GM12878 (cell line): ENCODE measurements at regions not wholly inside any gene's neighbourhood (a gene's known extent, or its start where the extent isn't known, plus 50 kb on each side); places are given as distances from the start of the nearest gene placed in this dataset.

Experiments used
- ATAC-seq: fragments of 200-7000 bp; cut with Tn5 transposase; 3 replicates; pipeline ENCODE4 v1.9.1; 2020; ENCODE audit warnings: mild to moderate bottlenecking, moderate library complexity
- BruUV-seq: library from RNA; stranded (reverse); fragments of 400-500 nt; replicated peaks from 2 replicates; lab custom pipeline; 2021; lab: Mats Ljungman, UMichigan
- CTCF ChIA-PET: fragments of 300-600 bp; sonication (Branson Sonifier 250); formaldehyde crosslinking; extraction: SDS; loops from one replicate; lab custom pipeline; 2021; ENCODE audit warnings: inconsistent platforms; lab: Yijun Ruan, JAX
- POLR2A ChIA-PET: fragments of 350-600 bp; formaldehyde crosslinking; extraction: SDS; loops from one replicate; lab custom pipeline; 2021; ENCODE audit warnings: inconsistent platforms; lab: Charles Lee
- RAD21 ChIA-PET: fragments of 300-600 bp; sonication (Branson Sonifier 250); formaldehyde crosslinking; loops from one replicate; lab custom pipeline; 2023; ENCODE audit warnings: antibody characterized with exemption; ENCODE audit not compliant: unreplicated experiment; lab: Charles Lee
- SMC1A ChIA-PET: fragments of 300-600 bp; sonication (Branson Sonifier 250); formaldehyde crosslinking; loops from one replicate; lab custom pipeline; 2023; ENCODE audit not compliant: unreplicated experiment, uncharacterized antibody; lab: Charles Lee
- DNase-seq: peaks from one replicate; pipeline ENCODE4 v3.0.0-alpha.2; 2011; ENCODE audit warnings: low read depth, low spot score
- FAIRE-seq: peaks from 3 replicates; lab custom pipeline; 2011; peaks lifted over from hg19 to GRCh38; lab: Jason Lieb, UNC
- H2AFZ ChIP-seq: 2 replicates; pipeline ENCODE4 v1.6.0; 2011; ENCODE audit warnings: low read depth, low read length, control low read depth; ENCODE audit not compliant: control insufficient read depth
- H3K27ac ChIP-seq: 2 replicates; pipeline ENCODE4 v1.5.1; 2011; ENCODE audit warnings: control low read depth; ENCODE audit not compliant: control insufficient read depth, insufficient read depth
- H3K27me3 ChIP-seq, 2 experiments: replicated peaks in 1 of 2; 2 replicates each; pipeline versions ENCODE4 v1.6.0 to v1.6.1; 2011; ENCODE audit warnings: low read length in 1 of 2; ENCODE audit not compliant: control insufficient read depth in 2 of 2, insufficient read depth in 2 of 2
- H3K36me3 ChIP-seq, 2 experiments: 2 replicates each; pipeline ENCODE4 v1.5.1; 2011; ENCODE audit warnings: low read length in 1 of 2; ENCODE audit not compliant: control insufficient read depth in 2 of 2, insufficient read depth in 2 of 2
- H3K4me1 ChIP-seq: 2 replicates; pipeline ENCODE4 v1.6.1; 2011; ENCODE audit warnings: mild to moderate bottlenecking, low read length, moderate library complexity, mixed read lengths; ENCODE audit not compliant: control insufficient read depth, insufficient read depth
- H3K4me2 ChIP-seq: 2 replicates; pipeline ENCODE4 v1.6.0; 2011; ENCODE audit warnings: control low read depth; ENCODE audit not compliant: control insufficient read depth, insufficient read depth
- H3K4me3 ChIP-seq: fragments of 200-600 bp; sonication (generic); 2 replicates; pipeline ENCODE4 v1.5.1; 2016
- H3K79me2 ChIP-seq: 2 replicates; pipeline ENCODE4 v1.6.0; 2011; ENCODE audit warnings: low read length; ENCODE audit not compliant: control insufficient read depth, insufficient read depth
- H3K9ac ChIP-seq: 2 replicates; pipeline ENCODE4 v1.8.0; 2011; ENCODE audit warnings: low read length, control low read depth, mixed read lengths; ENCODE audit not compliant: control insufficient read depth, insufficient read depth
- H3K9me3 ChIP-seq: replicated peaks from 3 replicates; pipeline ENCODE4 v1.5.1; 2011; ENCODE audit warnings: mild to moderate bottlenecking, low read length; ENCODE audit not compliant: control insufficient read depth, insufficient read depth
- H4K20me1 ChIP-seq: 2 replicates; pipeline ENCODE4 v1.6.0; 2011; ENCODE audit not compliant: control insufficient read depth, insufficient read depth
- BCLAF1 ChIP-seq: fragments of 450-650 bp; IDR thresholded peaks from 2 replicates; pipeline ENCODE4 v1.6.1; 2017; ENCODE audit warnings: antibody characterized with exemption, mild to moderate bottlenecking, moderate library complexity
- BHLHE40 ChIP-seq, 2 experiments: fragments of 450-650 bp in 1 of 2; IDR thresholded peaks; 2 replicates each; pipeline ENCODE4 v1.6.1; 2011 to 2017; ENCODE audit warnings: low read depth in 2 of 2, borderline replicate concordance in 1 of 2, improper control_type of control experiment in 1 of 2, low read length in 1 of 2, mild to moderate bottlenecking in 1 of 2
- CBX3 ChIP-seq: fragments of 200-600 bp; sonication (generic); IDR thresholded peaks from 2 replicates; pipeline ENCODE4 v1.6.1; 2016; ENCODE audit warnings: low read depth, borderline replicate concordance
- CHD1 ChIP-seq: IDR thresholded peaks from 2 replicates; pipeline ENCODE4 v1.6.1; 2012; ENCODE audit warnings: low read depth, low read length, improper control_type of control experiment
- CHD4 ChIP-seq: fragments of 200-600 bp; sonication (generic); IDR thresholded peaks from 2 replicates; pipeline ENCODE4 v1.6.1; 2016; ENCODE audit warnings: mild to moderate bottlenecking
- E4F1 ChIP-seq: fragments of 450-650 bp; IDR thresholded peaks from 2 replicates; pipeline ENCODE4 v1.6.1; 2018; ENCODE audit warnings: borderline replicate concordance, mild to moderate bottlenecking; ENCODE audit not compliant: partially characterized antibody
- ETV6 ChIP-seq, 2 experiments: fragments of 450-650 bp in 1 of 2; IDR thresholded peaks in 1 of 2; conservative IDR thresholded peaks in 1 of 2; 2 replicates each; pipeline ENCODE4 v1.6.1; 2014; ENCODE audit warnings: antibody characterized with exemption in 1 of 2, borderline replicate concordance in 1 of 2, low read depth in 1 of 2, mild to moderate bottlenecking in 1 of 2, moderate library complexity in 1 of 2
- FOS ChIP-seq: IDR thresholded peaks from 3 replicates; pipeline ENCODE4 v1.6.1; 2011; ENCODE audit warnings: borderline replicate concordance; ENCODE audit not compliant: insufficient read length; ENCODE audit errors: extremely low read depth
- NKRF ChIP-seq: fragments of 450-650 bp; conservative IDR thresholded peaks from 2 replicates; pipeline ENCODE4 v1.6.1; 2017; ENCODE audit warnings: mild to moderate bottlenecking, moderate library complexity
- NR2C2 ChIP-seq: IDR thresholded peaks from 2 replicates; pipeline ENCODE4 v1.6.1; 2011; ENCODE audit warnings: borderline replicate concordance, low read depth; ENCODE audit not compliant: control insufficient read depth, insufficient read length
- ZBTB40 ChIP-seq: fragments of 450-650 bp; IDR thresholded peaks from 2 replicates; pipeline ENCODE4 v1.6.1; 2016; ENCODE audit warnings: mild to moderate bottlenecking, moderate library complexity, borderline replicate concordance
- ZSCAN29 ChIP-seq: fragments of 450-650 bp; IDR thresholded peaks from 2 replicates; pipeline ENCODE4 v1.6.1; 2017; ENCODE audit warnings: mild to moderate bottlenecking, moderate library complexity
- WGBS: methylation state at CpG from one replicate; pipeline ENCODE4 v1.1.6; 2016; ENCODE audit warnings: low lambda C conversion rate; ENCODE audit not compliant: insufficient replicate concordance, insufficient coverage; ENCODE audit errors: missing lambda C conversion rate; 5-methylcytosine and 5-hydroxymethylcytosine counted together
- in situ Hi-C: fragments of 300-500 bp; cut with MboI; formaldehyde crosslinking; loops from 9 replicates; pipeline ENCODE4 v1.14.3; 2018; ENCODE audit warnings: mixed read lengths
- intact Hi-C: fragments of 100-400 bp; cut with micrococcal nuclease; formaldehyde crosslinking; loops from one replicate; pipeline ENCODE4 v1.14.2; 2022; ENCODE audit not compliant: unreplicated experiment

GRCh38 chr15:19984101-19984500, 557.5 kb downstream of the GOLGA6L6 start:
- Histone ChIP-seq H3K9me3 (no peaks in the 10 kb centered on the region; the same call in 2 of the 3 replicates), H3K4me3 (no peak overlapping the region), H3K27me3 (no peaks in the 10 kb centered on the region), H2AFZ (no peak overlapping the region), H4K20me1 (no peaks in the 10 kb centered on the region), H3K9ac (no peak overlapping the region), H3K27ac (no peak overlapping the region), H3K4me1 (no peaks in the 10 kb centered on the region), H3K79me2 (no peaks in the 10 kb centered on the region), H3K36me3 (no peaks in the 10 kb centered on the region), H3K4me2 (no peak overlapping the region)
- BruUV-seq = no TSS peak
- ChIA-PET CTCF (no interaction called here), RAD21 (no interaction called here), SMC1A (no interaction called here), POLR2A (no interaction called here)
- intact Hi-C loops (no loop called here), in situ Hi-C loops (no loop called here)
- WGBS = 0% methylated on average over 1 of the region's 1 CpG
- ATAC-seq (no peak), FAIRE-seq (no peak), DNase-seq (no peak)
- TF ChIP-seq NKRF (no peak), CBX3 (no peak), CHD1 (no peak), FOS (no peak), ETV6 (conservative IDR thresholded peaks at IDR 0.05 in 1 of 2, IDR thresholded peaks at IDR 0.05 in 1 of 2; ENCODE audit: borderline replicate concordance in 1 of 2, low read depth in 1 of 2) (no peak), BHLHE40 (IDR thresholded peaks at IDR 0.05; ENCODE audit: borderline replicate concordance in 1 of 2, low read depth in 2 of 2, low read length in 1 of 2) (no peak), CHD4 (no peak), ZBTB40 (no peak), E4F1 (no peak), ZSCAN29 (no peak), BCLAF1 (no peak), NR2C2 (no peak)
